ENCODE measurements at regions not wholly inside any gene's neighbourhood (a gene's known extent, or its start where the extent isn't known, plus 50 kb on each side); places are given as distances from the start of the nearest gene placed in this dataset.

DNA sequence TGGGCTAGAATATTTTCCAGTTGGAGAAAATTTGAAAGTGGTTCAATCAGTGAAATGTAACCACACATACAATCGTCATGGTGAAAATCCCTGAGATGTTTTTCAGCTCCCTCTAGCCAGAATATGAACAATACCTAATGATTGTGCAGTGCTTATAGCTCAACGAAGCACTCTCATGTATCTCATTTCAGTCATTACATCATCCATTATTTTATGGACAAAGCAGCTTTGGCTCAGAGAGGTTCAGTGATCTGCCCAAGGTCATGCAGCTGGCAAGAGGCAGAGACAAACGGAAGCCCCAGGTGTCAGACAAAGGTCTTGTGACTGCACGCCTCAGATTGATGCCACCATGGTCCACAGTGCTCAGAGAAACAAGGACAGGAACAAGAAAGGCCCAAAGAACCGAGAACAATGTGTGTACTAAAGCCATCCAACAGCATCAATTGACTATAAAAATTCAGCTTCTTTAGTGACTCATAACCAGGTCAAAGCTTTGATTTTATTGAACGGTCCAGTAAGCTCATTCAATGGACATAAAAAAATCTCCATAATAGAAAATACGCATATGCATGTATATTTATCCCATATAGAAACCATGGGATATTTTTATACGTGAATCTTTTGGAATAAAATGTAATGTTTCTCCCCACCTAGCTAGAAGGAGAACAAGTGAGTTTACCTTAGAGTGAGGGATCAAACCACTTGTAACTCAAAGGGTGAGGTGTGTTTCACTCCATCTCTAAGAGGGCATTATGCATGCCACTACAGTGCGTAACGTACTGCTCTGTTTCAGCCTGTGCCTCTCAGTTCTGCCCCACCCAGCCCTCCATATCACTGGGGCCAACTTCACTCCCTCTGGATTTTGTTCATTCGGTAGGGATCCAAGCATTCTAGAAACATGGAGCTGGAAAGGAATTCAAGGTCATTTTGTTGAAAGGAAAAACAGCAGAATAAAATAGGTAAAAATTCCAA is 141.8 kb downstream of the GRIN2B start:
- DNase-seq = no peak

DNA sequence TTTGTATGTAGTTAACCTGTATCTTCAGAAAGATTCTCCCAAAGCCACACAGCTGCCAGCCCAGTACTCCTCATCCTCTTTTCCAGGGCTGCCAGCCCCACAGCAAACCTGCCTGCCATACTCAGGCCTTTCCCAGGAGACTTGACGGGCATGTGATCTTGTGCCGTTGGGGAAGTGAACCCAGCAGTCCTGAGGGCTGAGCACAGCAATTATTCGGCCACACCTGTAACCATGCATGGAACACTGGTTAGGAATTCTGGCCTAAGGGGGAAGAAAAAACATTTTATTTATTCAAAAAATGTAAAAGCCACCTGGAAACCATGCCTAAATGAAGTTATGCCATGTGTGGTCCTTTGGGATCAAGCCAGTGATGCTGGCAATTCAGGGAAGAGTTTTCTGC is 145.3 kb downstream of the GRIN2B start:
- no peak for DNase-seq

DNA sequence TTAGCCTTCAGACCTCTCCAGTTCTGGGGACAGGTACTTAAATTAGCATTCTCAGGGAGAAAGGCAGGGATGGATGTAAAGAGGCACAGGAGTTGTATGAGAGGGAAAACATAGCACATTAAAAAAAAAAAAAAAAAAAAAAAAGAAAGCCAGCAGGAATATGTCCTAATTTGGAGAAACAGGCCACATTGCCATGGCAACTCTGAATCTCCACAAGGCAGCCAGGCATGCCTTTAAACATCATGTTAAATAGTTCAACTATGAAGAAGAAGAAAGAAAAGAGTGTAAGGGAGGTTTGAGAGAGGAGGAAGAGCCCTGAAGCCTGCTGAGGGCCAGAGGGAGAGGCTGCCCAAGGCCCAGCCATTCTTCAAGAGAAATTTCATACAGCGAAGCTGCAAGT is 145.8 kb downstream of the GRIN2B start:
- DNase-seq = no peak

DNA sequence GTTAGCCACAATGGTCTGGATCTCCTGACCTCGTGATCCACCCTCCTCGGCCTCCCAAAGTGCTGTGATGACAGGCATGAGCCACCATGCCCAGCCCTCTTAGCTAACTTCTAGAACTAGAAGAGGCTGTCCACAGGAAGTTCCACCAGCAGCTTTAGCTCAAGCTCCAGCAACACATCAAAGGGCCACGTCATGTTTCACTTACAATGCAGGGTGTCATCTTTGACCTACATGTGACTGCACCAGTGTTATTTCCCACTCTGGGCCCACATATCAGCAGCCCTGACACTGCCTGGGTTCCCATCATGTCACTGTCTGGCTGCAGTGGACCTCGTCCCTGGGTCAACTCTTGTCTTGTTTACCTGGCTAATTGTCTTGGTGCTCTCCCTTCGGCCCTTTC is 147.2 kb downstream of the GRIN2B start:
- no peak for DNase-seq

DNA sequence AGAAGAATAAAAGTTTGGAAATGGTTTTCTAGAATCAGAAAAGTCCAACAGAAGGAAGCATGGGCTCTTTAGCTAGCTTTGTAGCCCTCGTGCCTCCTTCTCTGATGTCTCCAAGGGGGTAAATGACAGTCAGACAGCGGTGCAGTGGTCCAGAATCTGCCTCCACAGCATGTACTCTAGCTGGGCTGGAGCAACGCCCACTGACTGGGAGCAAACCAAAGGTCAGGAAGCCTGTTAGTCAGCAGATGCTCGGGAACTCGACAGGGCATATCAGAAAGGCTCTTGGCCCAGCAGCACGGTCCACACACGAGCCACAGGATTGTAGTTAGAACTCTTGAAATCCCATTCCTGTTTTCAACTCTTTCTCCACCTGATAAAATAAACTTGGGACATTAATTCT is 164.3 kb downstream of the GRIN2B start:
- no peak for DNase-seq

DNA sequence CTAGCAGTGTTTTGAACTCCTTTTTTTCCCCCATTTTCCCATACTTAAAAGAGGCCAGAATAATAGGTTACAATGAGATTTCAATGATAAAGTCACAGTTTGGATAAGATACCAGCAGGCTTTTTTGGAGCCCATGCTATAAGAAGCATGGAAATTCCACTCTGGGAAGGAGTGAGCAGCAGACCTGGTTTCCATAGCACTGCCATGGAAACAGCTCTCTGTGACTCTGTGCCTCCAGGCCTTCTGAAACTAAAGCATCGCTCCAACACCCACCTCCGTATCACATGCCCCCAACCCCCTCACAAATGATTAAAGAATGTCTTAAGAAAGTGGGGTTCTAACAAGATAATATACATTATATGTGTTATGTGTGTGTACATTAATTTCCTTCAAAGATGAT is 165.0 kb downstream of the GRIN2B start:
- no peak for DNase-seq

DNA sequence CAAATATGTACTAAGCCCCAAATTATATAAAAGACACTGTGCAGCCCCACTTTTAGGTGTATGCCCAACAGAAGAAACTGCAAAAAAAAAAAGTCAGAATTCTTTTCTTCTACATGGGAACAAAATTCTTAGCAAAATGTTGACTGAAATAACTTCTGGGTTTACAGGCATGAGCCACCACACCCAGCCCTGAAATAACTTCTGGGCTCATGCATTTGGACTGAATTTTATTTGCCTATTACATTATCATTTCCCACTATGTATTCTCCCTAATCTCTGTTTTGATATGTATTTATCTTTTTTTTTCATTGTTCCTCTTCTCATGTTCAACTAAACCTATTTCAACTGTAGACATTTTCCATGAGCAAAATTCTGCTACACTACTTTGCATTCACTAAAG is 169.2 kb downstream of the GRIN2B start:
- no peak for DNase-seq

DNA sequence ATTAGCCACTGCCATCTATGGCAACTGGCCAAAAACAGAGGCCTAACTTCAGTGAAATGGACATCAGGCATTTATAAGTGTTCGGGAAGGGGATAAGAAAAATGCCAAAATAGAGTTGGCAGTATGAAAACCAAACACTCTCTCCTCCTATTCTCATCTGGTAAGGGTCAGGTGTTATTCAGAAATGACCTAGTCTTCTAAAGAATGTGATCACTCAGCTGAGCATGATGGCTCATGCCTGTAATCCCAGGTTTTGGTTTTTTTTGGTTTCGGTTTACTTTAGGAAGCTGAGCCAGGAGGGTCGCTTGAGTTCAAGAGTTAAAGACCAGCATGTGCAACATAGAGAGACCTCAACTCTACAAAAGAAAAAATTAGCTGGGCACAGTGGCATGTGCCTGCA is 170.3 kb downstream of the GRIN2B start:
- no peak for DNase-seq

DNA sequence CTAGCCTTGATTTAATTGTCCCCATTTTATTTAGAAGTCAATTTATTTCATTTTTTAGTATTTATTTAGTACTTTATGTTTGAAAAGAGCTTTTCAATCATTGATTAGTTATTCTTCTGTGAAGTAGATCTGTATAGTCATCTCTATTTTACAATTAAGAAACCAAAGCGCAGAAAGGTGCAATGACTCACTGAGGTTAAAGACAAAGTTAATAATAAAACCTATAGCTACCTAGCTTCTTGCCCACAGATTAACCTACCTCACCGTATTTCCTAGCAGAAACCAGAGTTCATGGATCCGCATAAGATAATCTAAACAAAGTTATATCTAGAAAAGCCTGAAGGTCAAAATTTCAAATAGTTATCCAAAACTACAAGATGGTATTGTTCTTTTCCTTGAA is 176.4 kb downstream of the GRIN2B start:
- DNase-seq = no peak

DNA sequence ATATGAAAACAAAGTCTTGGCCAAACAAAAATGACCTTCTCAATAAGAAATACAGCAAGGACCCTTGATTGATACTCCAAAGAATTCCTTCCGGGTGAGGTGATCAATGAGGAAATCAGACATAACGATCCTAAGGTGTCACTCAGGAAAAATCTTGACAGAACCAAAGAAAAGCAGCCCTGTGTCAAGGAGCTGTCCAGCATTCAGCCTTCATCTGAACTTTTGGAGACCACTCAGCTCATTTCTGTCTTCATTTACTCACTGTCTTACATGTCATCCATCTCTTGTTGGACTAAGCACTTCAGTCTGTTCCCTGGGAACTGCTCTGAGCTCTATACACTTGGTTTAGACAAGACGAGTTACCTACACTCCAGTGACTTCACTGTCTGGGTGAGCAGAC is 179.9 kb downstream of the GRIN2B start:
- DNase-seq = no peak

DNA sequence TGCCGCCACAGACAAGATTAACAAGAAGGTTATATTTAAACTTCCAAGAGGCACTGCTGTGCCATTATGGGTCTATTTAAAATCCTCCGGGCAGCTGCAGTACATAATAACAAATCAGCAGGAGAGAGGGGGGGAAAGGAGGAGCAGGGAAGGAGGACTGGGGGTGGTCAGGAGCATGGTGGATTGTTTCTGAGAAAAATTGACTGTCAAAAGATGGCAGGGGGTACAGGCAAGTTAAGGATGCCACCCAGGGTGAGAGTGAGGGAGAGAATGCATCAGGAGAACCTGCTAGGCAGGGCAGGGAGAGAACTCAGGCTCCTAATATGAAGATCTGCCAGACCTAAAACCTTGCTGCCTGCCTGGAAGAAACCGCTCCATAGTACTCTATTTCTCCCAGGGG is 181.8 kb downstream of the GRIN2B start:
- no peak for DNase-seq

DNA sequence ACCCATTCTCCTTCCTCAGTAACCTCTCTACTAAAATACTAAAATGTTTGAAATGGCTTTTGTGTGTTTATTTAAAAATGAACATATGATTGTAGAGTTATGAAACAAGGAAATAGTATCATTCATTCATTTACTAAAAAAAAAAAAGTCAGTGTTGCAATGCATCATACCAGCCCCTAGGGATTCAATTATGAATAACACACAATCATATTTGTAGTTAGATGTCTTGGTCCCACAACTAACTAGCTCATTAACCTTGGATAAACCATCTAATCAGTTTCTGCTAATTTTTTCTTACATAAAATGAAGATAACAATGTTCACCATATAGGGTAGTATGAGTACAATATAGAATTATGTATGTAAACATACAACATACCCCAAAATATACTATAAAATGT is 183.2 kb downstream of the GRIN2B start:
- no peak for DNase-seq

DNA sequence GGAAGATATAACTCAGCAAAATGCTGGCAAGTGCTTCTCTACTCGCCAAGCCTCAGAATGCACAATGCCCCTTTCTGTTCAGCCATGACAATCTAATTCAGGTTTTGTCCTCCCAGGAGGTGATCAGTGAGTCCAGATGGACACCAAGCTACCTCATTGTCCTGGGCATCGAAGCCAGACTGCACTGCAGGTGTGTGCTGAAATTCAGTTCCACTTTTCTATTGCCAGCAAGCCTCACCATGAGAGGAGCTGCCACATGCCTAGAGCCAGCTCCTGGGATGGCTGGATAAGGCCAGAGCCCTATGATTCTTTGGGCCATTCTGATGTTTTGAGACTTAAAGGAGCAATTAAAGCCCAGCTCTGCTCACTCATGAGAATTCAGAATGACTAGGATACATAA is 186.7 kb downstream of the GRIN2B start:
- no peak for DNase-seq

DNA sequence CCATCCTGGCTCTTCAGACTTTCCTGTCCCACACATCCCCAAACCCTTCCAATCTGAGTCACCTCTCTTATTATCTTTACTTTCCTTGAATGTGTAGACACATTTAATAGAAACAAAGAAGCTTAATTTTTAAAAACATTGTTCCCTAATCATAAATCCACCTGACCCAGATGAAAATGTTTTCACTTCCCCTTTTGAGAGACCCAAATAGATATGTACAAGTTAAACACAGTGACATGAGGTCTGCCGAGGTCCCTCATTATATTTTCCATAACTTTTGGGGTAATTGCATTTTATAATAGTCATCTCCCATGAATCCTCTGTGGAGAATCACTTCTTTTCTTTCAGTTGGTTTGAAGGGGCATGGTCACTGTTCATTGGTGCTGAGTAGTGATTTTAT is 191.1 kb downstream of the GRIN2B start:
- DNase-seq = no peak

DNA sequence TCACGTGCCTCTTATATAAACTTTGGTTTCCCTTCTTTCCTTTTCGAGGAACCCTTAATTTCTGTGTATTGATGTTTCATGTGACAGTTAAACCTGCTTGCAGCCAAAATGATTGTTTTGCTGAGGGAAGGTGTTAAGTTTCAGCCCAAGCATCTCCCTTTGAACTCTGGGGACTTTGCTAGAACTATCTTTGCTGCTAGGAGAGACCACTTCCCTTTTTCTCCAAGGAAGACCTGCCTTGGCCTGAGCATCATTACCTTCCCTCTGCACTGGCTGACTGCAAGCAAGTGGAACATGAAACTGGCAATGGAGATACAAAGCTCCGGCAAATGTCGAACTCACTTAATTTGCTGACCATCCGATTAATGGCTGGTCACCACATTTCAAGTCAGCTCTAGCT is 192.8 kb downstream of the GRIN2B start:
- DNase-seq = no peak

DNA sequence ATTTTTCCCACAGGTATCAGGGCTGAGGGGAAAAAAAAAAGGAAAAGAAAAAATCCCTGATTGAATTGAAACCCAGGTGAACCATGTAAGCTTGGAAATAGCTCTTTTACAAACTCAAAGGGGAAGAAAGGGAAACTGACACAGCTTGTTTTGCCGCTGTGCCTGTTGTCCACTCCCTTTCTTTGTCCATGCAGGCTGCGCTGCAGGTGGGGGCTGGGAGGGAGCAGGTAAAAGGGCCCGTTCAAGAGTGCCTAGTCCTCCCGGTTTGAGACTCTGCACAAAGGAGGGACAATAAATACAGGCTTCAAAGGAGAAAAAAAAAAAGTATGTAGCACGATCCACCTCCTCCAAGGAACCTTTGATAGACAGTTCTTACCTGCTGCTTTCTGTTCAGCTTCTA is 194.8 kb downstream of the GRIN2B start:
- no peak for DNase-seq

DNA sequence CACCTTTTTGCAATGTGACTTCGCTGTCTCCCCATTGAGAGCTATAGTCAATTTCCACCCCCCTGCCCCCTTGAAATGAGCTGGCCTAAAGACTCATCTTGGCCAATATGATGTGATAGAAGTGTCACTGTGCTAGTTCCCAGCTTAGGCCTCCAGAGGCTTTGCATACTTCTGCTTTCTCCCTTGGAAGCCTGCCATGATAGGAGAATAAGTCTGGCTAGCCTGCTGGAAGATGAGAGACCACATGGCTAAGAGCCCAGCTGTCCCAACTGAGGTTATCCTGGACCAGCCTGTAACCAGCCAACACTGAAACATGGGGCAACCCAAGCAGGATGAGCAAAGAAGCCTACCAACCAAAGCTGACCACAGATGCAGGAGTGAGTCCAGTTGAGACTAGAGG is 196.9 kb downstream of the GRIN2B start:
- no peak for DNase-seq

DNA sequence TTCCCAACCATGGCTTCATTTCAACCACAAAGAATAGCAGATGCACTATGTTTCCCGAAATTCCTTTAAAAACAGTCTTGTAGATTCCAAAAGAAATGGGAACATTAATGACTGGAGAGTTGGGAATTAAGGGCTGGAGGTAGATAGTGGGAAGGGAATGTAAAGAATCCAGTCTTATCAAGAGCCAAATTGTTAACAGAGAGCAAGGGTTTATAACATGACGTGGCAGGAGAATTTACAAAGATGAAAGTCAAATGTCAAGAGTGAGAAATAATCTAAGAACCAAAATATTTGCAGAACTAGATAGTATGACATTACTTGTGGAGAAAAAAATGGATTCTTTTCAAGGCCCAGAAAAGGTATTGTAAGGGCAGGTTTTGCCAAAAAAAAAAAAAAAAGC is 200.9 kb downstream of the GRIN2B start:
- no peak for DNase-seq

DNA sequence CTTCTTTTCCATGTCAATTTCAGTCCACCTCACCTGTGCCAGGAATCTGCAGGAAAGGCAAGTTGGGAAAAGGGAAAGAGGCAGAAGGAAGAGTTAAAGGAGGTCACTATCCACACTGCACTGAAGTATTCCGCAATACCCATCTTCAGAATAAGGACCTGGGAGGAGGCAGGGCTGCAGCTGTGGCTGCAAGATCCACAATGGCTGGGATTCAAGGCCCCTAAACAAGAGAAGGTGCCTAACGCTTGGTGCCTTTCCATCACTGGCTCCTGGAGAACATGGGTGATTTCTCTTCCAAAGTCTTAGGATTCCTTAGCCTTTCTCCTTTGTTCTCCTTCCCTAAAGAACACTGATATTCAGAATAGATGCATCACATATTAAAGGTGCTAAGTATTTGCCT is 204.0 kb downstream of the GRIN2B start:
- DNase-seq = no peak

DNA sequence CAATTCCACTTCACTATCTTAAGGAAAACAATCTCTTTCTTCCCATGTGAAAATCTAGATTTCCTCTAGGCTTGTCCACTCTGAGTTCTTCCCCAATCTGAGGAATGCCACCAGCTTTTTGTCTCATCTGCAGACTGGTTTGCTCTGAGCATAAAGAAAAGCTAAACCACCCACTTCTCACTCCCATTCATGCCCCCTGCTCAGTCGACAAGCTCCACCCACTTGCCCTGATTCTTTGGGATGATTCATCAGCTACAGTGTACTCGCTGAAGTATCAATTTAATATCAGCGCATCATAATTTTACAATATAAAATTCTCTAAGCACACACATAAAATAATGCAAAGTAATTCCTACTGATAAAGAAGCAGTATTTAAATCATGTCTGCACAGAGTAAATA is 209.1 kb downstream of the GRIN2B start:
- no peak for DNase-seq

DNA sequence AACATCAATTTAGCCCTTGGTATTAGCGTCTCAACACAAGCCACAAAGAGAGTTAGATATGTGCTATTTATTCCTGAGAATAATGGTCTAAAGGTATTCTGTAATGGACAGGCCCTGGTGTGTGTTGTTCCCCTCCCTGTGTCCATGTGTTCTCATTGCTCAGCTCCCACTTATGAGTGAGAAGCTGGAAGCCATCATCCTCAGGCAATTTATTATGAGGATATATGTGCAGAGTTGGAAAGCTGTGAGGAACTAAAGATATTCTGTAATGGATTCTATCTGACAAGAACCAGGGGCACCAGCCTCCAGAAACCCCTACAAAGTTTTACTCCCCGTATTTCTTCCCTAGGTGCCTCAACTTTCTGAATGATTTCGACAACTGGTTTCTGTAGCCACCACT is 210.8 kb downstream of the GRIN2B start:
- no peak for DNase-seq

DNA sequence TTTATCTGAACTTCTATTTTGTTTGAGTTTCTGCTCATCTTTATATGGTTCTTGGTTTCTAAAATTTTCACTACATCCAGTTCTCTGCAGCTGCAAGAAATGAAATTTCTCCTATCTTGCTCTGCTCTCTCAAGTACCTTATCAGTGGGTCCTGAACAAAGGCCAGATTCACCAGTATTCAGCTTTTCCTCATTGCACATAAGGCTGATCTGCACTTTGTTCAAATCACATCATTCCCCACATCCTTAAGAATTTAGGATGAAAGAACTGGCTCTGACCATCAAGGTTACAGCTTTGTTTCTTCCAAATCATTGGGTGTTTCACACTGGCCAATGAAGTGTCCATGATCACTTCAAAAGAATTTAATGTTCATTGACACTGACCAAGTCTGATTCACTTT is 211.4 kb downstream of the GRIN2B start:
- DNase-seq = no peak

DNA sequence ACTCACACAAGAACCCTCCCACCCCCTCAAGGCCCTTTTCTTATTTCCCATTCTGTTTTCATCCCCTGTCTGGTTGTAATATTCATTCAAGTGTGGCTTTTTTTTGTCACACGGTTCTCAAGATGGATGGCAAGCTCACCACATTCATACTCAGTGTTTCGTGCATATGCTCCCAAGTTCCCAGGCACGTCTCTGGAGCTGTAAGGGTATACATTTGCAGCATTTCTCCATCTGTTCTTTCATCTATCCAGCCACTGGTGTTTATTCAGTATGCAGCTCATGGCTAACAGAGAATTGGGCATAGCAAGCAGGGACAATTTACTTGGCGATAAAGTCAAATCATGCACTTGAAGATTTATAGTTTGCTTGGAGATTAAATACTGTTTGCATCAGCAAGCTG is 212.1 kb downstream of the GRIN2B start:
- DNase-seq = no peak

DNA sequence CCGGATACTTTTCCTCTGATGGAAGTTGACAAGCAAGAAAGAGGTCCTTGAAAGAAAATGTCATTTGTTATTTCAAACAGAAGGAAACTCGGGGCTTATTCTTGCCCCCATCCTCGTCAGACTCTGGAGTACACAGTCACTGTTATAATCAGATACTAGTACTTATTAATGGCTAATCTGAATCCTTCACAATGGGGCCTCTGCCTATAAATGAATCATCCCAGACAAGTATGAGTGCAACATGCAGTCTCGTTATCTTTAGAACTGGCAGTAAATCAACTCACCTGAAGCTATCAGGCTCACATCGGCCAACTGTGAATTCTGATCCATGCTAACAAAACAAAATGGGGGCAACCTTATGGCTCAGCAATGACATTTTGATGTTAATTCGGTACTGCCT is 216.7 kb downstream of the GRIN2B start:
- DNase-seq = no peak

DNA sequence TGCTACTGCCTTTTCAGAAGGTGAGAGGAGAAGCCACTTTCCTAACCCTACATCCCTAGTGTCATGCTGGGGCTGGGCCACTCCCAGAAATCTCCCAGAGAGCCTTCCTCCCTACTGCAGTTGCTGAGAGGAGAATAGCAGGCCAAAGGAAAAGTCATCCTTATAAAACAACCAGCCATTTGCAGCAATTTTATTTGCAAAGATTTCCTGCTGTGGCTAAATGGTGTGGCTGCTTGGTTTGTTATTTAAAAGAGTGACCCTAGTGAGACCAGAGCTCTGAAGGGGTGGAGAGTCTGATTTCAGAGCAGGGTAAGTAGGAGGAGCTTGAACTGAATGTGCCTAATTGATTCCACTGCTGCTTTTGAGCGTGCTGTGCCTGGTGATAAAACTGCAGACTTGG is 232.0 kb downstream of the GRIN2B start:
- no peak for DNase-seq

Data from DMS 273 treated with DMSO at 0.1 percent for 48 hours (cell line).